IMR-90 (cell line): ENCODE measurements at regions not wholly inside any gene's neighbourhood (a gene's known extent, or its start where the extent isn't known, plus 50 kb on each side); places are given as distances from the start of the nearest gene placed in this dataset.

Source experiments
- BHLHE40 ChIP-seq: fragments of 150-350 bp; IDR thresholded peaks from 2 replicates; pipeline ENCODE4 v1.6.1; 2016; ENCODE audit warnings: mild to moderate bottlenecking, low read depth, low read length
- CEBPB ChIP-seq: IDR thresholded peaks from 2 replicates; pipeline ENCODE4 v1.6.1; 2012; ENCODE audit warnings: low read depth, low read length, improper control_type of control experiment
- CHD1 ChIP-seq: IDR thresholded peaks from 2 replicates; pipeline ENCODE4 v1.6.1; 2012; ENCODE audit warnings: low read depth, low read length, improper control_type of control experiment
- MXI1 ChIP-seq: IDR thresholded peaks from 2 replicates; pipeline ENCODE4 v1.6.1; 2012; ENCODE audit warnings: low read depth, mild to moderate bottlenecking, low read length, moderate library complexity, borderline replicate concordance
- POLR2A ChIP-seq: IDR thresholded peaks from 2 replicates; pipeline ENCODE4 v1.6.1; 2012; ENCODE audit warnings: mild to moderate bottlenecking, low read depth, low read length
- RFX5 ChIP-seq: IDR thresholded peaks from 2 replicates; pipeline ENCODE4 v1.8.0; 2012; ENCODE audit warnings: low read depth, mild to moderate bottlenecking, low read length, moderate library complexity
- SMC3 ChIP-seq: fragments of 150-350 bp; IDR thresholded peaks from 2 replicates; pipeline ENCODE4 v1.6.1; 2016; ENCODE audit warnings: low read depth, mild to moderate bottlenecking, antibody characterized with exemption, low read length, moderate library complexity
- TF ChIP-seq, protein P1 (sequence below): conservative IDR thresholded peaks from 2 replicates; pipeline ENCODE4 v1.5.1; 2012; ENCODE audit warnings: mild to moderate bottlenecking, low read depth, low read length, improper control_type of control experiment
- TF ChIP-seq, protein P2 (sequence below): fragments of 150-350 bp; IDR thresholded peaks from 2 replicates; pipeline ENCODE4 v1.6.1; 2016; ENCODE audit warnings: low read depth, mild to moderate bottlenecking, low read length, moderate library complexity, borderline replicate concordance

DNA sequence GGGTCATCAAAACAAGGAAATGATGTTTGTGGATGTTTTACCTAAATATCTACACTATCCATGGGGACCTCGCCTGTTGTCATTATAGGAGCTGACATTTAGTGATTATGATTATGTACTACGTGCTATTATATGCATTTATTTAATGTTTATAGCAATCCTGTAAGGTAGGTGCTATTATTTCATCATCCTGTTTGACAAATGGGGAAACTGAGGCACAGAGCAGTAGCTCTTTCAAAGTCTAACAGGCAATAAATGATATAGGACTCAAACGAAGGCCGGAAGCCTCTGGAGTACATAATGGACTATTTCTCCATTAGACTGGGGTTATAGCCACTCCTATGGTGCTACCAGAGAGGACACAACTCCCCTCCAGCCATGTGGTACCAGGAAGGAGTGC is 60.6 kb upstream of the KDM7A start:
- TF ChIP-seq SMC3, result no peak
- TF ChIP-seq, protein P1, sequence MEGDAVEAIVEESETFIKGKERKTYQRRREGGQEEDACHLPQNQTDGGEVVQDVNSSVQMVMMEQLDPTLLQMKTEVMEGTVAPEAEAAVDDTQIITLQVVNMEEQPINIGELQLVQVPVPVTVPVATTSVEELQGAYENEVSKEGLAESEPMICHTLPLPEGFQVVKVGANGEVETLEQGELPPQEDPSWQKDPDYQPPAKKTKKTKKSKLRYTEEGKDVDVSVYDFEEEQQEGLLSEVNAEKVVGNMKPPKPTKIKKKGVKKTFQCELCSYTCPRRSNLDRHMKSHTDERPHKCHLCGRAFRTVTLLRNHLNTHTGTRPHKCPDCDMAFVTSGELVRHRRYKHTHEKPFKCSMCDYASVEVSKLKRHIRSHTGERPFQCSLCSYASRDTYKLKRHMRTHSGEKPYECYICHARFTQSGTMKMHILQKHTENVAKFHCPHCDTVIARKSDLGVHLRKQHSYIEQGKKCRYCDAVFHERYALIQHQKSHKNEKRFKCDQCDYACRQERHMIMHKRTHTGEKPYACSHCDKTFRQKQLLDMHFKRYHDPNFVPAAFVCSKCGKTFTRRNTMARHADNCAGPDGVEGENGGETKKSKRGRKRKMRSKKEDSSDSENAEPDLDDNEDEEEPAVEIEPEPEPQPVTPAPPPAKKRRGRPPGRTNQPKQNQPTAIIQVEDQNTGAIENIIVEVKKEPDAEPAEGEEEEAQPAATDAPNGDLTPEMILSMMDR, result no peak
- no peak for TF ChIP-seq RFX5
- TF ChIP-seq CHD1, result no peak
- TF ChIP-seq POLR2A, result no peak
- no peak for TF ChIP-seq MXI1
- no peak for TF ChIP-seq CEBPB
- no peak for TF ChIP-seq BHLHE40
- TF ChIP-seq, protein P2, sequence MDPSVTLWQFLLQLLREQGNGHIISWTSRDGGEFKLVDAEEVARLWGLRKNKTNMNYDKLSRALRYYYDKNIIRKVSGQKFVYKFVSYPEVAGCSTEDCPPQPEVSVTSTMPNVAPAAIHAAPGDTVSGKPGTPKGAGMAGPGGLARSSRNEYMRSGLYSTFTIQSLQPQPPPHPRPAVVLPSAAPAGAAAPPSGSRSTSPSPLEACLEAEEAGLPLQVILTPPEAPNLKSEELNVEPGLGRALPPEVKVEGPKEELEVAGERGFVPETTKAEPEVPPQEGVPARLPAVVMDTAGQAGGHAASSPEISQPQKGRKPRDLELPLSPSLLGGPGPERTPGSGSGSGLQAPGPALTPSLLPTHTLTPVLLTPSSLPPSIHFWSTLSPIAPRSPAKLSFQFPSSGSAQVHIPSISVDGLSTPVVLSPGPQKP, result no peak
